GM23338 (cell line): ENCODE measurements at regions not wholly inside any gene's neighbourhood (a gene's known extent, or its start where the extent isn't known, plus 50 kb on each side); places are given as distances from the start of the nearest gene placed in this dataset.

Experiments
- ATAC-seq: fragments of 200-7000 bp; cut with Tn5 transposase; 3 replicates; pipeline ENCODE4 v1.9.1; 2020
- DNase-seq: peaks from one replicate; pipeline ENCODE4 v3.0.0-alpha.2; 2015; ENCODE audit warnings: low spot score
- H2AFZ ChIP-seq: fragments of 200-600 bp; sonication (generic); 2 replicates; pipeline ENCODE4 v1.8.0; 2016; ENCODE audit warnings: antibody characterized with exemption, mild to moderate bottlenecking, moderate library complexity
- H3F3A ChIP-seq: fragments of 200-600 bp; sonication (generic); replicated peaks from 2 replicates; pipeline ENCODE4 v1.8.0; 2017; ENCODE audit warnings: antibody characterized with exemption, mixed run types, low read depth
- H3K27ac ChIP-seq: fragments of 200-600 bp; sonication (generic); 2 replicates; pipeline ENCODE4 v1.6.1; 2016; ENCODE audit warnings: low read depth
- H3K27me3 ChIP-seq: fragments of 200-600 bp; sonication (generic); 2 replicates; pipeline ENCODE4 v1.8.0; 2016; ENCODE audit warnings: mild to moderate bottlenecking, mixed run types, moderate library complexity; ENCODE audit not compliant: insufficient read depth
- H3K36me3 ChIP-seq: fragments of 200-600 bp; sonication (generic); 2 replicates; pipeline ENCODE4 v1.8.0; 2016; ENCODE audit warnings: mild to moderate bottlenecking; ENCODE audit not compliant: insufficient read depth
- H3K4me1 ChIP-seq: fragments of 200-600 bp; sonication (generic); 2 replicates; pipeline ENCODE4 v1.8.0; 2016; ENCODE audit warnings: mild to moderate bottlenecking, moderate library complexity; ENCODE audit not compliant: insufficient read depth
- H3K4me2 ChIP-seq: fragments of 200-600 bp; sonication (generic); 2 replicates; pipeline ENCODE4 v1.7.1; 2017; ENCODE audit warnings: mixed run types
- H3K4me3 ChIP-seq: fragments of 200-600 bp; sonication (generic); 2 replicates; pipeline ENCODE4 v1.6.1; 2016; ENCODE audit warnings: mixed run types
- H3K79me2 ChIP-seq: fragments of 200-600 bp; sonication (generic); replicated peaks from 2 replicates; pipeline ENCODE4 v1.8.0; 2017; ENCODE audit warnings: mild to moderate bottlenecking; ENCODE audit not compliant: insufficient read depth
- H3K9me2 ChIP-seq: fragments of 200-600 bp; sonication (generic); 2 replicates; pipeline ENCODE4 v1.8.0; 2017; ENCODE audit not compliant: insufficient read depth
- H4K20me1 ChIP-seq: fragments of 200-600 bp; sonication (generic); replicated peaks from 2 replicates; pipeline ENCODE4 v1.8.0; 2017; ENCODE audit warnings: mild to moderate bottlenecking; ENCODE audit not compliant: insufficient read depth
- H3K27ac Mint-ChIP-seq: 2 replicates; pipeline ENCODE4 v1.8.0; 2020; ENCODE audit warnings: inconsistent platforms, mild to moderate bottlenecking, moderate library complexity, mixed read lengths
- H3K27me3 Mint-ChIP-seq: 3 replicates; pipeline ENCODE4 v1.8.0; 2022; ENCODE audit warnings: low read depth, mild to moderate bottlenecking, moderate library complexity, mixed read lengths, inconsistent platforms; ENCODE audit not compliant: insufficient read depth, poor library complexity
- H3K36me3 Mint-ChIP-seq: 3 replicates; pipeline ENCODE4 v1.8.0; 2021; ENCODE audit warnings: low read depth, mild to moderate bottlenecking, inconsistent platforms, moderate library complexity, mixed read lengths
- H3K4me1 Mint-ChIP-seq: 3 replicates; pipeline ENCODE4 v1.8.0; 2020; ENCODE audit warnings: mild to moderate bottlenecking, inconsistent platforms, mixed read lengths
- H3K4me3 Mint-ChIP-seq: 3 replicates; pipeline ENCODE4 v1.8.0; 2021; ENCODE audit warnings: moderate library complexity, mild to moderate bottlenecking, inconsistent platforms, mixed read lengths
- H3K9me3 Mint-ChIP-seq: 3 replicates; pipeline ENCODE4 v1.8.0; 2020; ENCODE audit warnings: moderate library complexity, mild to moderate bottlenecking, inconsistent platforms, mixed read lengths
- CREB1 ChIP-seq: fragments of 250-450 bp; sonication (Bioruptor Pico); IDR thresholded peaks from 2 replicates; pipeline ENCODE4 v1.5.0; 2020; ENCODE audit warnings: low read depth, mild to moderate bottlenecking, moderate library complexity
- EZH2 ChIP-seq: fragments of 200-600 bp; sonication (generic); IDR thresholded peaks from one replicate; pipeline ENCODE4 v1.8.0; 2017; ENCODE audit warnings: antibody characterized with exemption, mild to moderate bottlenecking, low read depth; ENCODE audit not compliant: unreplicated experiment
- EZH2phosphoT487 ChIP-seq: fragments of 200-600 bp; sonication (generic); IDR thresholded peaks from one replicate; pipeline ENCODE4 v1.8.1; 2018; ENCODE audit warnings: antibody characterized with exemption; ENCODE audit not compliant: unreplicated experiment
- POLR2AphosphoS5 ChIP-seq: IDR thresholded peaks from 2 replicates; pipeline ENCODE4 v1.6.1; 2016; ENCODE audit warnings: antibody characterized with exemption, low read depth
- STAT1 ChIP-seq: IDR thresholded peaks from one replicate; pipeline ENCODE4 v1.6.1; 2016; ENCODE audit warnings: antibody characterized with exemption; ENCODE audit not compliant: unreplicated experiment
- ZNF331 ChIP-seq: fragments of 250-450 bp; sonication (Bioruptor Pico); IDR thresholded peaks from 2 replicates; pipeline ENCODE4 v1.5.0; 2020; ENCODE audit warnings: low read depth, mild to moderate bottlenecking, moderate library complexity
- TF ChIP-seq, protein P1 (sequence below): fragments of 250-450 bp; sonication (Bioruptor Pico); IDR thresholded peaks from 2 replicates; pipeline ENCODE4 v1.5.0; 2020; ENCODE audit warnings: mild to moderate bottlenecking, moderate library complexity
- TF ChIP-seq, protein P2 (sequence below): IDR thresholded peaks from 2 replicates; pipeline ENCODE4 v1.6.1; 2016; ENCODE audit warnings: antibody characterized with exemption
- TF ChIP-seq, protein P3 (sequence below): IDR thresholded peaks from one replicate; pipeline ENCODE4 v1.6.1; 2018; ENCODE audit warnings: antibody characterized with exemption; ENCODE audit not compliant: unreplicated experiment
- TF ChIP-seq, protein P4 (sequence below), 2 experiments: fragments of 200-600 bp in 1 of 2; sonication (generic) in 1 of 2; conservative IDR thresholded peaks; 2 replicates each; pipeline versions ENCODE4 v1.5.1 to v1.6.1; 2016 to 2017; ENCODE audit warnings: antibody characterized with exemption in 2 of 2, low read depth in 2 of 2, mild to moderate bottlenecking in 2 of 2, moderate library complexity in 1 of 2

DNA sequence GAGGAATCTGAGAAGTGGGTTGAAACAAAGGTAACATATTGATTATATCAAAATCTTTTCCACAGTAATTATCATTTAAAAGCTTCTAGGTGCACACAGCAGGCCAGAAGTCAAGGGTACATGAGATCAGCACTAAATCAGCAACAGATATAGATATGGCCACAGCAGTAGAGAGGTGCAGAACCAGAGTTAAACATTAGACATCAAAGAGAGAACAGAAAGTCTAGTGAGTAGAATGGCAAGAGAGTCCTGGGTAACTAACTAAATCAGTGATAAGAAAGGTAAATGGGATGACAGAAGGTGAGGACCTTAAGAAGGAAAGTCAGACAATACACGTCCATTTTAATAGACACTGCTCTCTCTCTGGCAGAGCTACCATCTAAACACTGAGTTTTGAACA lies 119.5 kb upstream of the GRIA4 start:
- H3K27ac ChIP-seq: no peak overlapping the region
- H3K4me3 Mint-ChIP-seq: no peak overlapping the region
- no peaks in the 10 kb centered on the region for H3K27me3 Mint-ChIP-seq
- no peaks in the 10 kb centered on the region for H3K36me3 ChIP-seq
- no peak overlapping the region for H3K4me3 ChIP-seq
- H3K9me3 Mint-ChIP-seq: no peaks in the 10 kb centered on the region
- DNase-seq: no peak
- H3K4me1 Mint-ChIP-seq: peaks cover 17% of the 10 kb centered on the region; the same call in 2 of the 3 replicates
- no peak for TF ChIP-seq ZNF331
- no peak for TF ChIP-seq EZH2
- TF ChIP-seq POLR2AphosphoS5: no peak
- no peak for TF ChIP-seq EZH2phosphoT487
- TF ChIP-seq, protein P1, sequence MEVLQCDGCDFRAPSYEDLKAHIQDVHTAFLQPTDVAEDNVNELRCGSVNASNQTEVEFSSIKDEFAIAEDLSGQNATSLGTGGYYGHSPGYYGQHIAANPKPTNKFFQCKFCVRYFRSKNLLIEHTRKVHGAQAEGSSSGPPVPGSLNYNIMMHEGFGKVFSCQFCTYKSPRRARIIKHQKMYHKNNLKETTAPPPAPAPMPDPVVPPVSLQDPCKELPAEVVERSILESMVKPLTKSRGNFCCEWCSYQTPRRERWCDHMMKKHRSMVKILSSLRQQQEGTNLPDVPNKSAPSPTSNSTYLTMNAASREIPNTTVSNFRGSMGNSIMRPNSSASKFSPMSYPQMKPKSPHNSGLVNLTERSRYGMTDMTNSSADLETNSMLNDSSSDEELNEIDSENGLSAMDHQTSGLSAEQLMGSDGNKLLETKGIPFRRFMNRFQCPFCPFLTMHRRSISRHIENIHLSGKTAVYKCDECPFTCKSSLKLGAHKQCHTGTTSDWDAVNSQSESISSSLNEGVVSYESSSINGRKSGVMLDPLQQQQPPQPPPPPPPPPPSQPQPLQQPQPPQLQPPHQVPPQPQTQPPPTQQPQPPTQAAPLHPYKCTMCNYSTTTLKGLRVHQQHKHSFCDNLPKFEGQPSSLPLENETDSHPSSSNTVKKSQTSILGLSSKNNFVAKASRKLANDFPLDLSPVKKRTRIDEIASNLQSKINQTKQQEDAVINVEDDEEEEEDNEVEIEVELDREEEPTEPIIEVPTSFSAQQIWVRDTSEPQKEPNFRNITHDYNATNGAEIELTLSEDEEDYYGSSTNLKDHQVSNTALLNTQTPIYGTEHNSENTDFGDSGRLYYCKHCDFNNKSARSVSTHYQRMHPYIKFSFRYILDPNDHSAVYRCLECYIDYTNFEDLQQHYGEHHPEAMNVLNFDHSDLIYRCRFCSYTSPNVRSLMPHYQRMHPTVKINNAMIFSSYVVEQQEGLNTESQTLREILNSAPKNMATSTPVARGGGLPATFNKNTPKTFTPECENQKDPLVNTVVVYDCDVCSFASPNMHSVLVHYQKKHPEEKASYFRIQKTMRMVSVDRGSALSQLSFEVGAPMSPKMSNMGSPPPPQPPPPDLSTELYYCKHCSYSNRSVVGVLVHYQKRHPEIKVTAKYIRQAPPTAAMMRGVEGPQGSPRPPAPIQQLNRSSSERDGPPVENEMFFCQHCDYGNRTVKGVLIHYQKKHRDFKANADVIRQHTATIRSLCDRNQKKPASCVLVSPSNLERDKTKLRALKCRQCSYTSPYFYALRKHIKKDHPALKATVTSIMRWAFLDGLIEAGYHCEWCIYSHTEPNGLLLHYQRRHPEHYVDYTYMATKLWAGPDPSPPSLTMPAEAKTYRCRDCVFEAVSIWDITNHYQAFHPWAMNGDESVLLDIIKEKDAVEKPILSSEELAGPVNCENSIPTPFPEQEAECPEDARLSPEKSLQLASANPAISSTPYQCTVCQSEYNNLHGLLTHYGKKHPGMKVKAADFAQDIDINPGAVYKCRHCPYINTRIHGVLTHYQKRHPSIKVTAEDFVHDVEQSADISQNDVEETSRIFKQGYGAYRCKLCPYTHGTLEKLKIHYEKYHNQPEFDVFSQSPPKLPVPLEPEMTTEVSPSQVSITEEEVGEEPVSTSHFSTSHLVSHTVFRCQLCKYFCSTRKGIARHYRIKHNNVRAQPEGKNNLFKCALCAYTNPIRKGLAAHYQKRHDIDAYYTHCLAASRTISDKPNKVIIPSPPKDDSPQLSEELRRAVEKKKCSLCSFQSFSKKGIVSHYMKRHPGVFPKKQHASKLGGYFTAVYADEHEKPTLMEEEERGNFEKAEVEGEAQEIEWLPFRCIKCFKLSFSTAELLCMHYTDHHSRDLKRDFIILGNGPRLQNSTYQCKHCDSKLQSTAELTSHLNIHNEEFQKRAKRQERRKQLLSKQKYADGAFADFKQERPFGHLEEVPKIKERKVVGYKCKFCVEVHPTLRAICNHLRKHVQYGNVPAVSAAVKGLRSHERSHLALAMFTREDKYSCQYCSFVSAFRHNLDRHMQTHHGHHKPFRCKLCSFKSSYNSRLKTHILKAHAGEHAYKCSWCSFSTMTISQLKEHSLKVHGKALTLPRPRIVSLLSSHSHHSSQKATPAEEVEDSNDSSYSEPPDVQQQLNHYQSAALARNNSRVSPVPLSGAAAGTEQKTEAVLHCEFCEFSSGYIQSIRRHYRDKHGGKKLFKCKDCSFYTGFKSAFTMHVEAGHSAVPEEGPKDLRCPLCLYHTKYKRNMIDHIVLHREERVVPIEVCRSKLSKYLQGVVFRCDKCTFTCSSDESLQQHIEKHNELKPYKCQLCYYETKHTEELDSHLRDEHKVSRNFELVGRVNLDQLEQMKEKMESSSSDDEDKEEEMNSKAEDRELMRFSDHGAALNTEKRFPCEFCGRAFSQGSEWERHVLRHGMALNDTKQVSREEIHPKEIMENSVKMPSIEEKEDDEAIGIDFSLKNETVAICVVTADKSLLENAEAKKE (CRISPR knock-in tag): no peak
- TF ChIP-seq CREB1 (CRISPR knock-in tag): no peak
- TF ChIP-seq STAT1: no peak
- TF ChIP-seq, protein P2, sequence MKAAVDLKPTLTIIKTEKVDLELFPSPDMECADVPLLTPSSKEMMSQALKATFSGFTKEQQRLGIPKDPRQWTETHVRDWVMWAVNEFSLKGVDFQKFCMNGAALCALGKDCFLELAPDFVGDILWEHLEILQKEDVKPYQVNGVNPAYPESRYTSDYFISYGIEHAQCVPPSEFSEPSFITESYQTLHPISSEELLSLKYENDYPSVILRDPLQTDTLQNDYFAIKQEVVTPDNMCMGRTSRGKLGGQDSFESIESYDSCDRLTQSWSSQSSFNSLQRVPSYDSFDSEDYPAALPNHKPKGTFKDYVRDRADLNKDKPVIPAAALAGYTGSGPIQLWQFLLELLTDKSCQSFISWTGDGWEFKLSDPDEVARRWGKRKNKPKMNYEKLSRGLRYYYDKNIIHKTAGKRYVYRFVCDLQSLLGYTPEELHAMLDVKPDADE: no peak
- TF ChIP-seq, protein P3, sequence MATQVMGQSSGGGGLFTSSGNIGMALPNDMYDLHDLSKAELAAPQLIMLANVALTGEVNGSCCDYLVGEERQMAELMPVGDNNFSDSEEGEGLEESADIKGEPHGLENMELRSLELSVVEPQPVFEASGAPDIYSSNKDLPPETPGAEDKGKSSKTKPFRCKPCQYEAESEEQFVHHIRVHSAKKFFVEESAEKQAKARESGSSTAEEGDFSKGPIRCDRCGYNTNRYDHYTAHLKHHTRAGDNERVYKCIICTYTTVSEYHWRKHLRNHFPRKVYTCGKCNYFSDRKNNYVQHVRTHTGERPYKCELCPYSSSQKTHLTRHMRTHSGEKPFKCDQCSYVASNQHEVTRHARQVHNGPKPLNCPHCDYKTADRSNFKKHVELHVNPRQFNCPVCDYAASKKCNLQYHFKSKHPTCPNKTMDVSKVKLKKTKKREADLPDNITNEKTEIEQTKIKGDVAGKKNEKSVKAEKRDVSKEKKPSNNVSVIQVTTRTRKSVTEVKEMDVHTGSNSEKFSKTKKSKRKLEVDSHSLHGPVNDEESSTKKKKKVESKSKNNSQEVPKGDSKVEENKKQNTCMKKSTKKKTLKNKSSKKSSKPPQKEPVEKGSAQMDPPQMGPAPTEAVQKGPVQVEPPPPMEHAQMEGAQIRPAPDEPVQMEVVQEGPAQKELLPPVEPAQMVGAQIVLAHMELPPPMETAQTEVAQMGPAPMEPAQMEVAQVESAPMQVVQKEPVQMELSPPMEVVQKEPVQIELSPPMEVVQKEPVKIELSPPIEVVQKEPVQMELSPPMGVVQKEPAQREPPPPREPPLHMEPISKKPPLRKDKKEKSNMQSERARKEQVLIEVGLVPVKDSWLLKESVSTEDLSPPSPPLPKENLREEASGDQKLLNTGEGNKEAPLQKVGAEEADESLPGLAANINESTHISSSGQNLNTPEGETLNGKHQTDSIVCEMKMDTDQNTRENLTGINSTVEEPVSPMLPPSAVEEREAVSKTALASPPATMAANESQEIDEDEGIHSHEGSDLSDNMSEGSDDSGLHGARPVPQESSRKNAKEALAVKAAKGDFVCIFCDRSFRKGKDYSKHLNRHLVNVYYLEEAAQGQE: no peak
- TF ChIP-seq, protein P4, sequence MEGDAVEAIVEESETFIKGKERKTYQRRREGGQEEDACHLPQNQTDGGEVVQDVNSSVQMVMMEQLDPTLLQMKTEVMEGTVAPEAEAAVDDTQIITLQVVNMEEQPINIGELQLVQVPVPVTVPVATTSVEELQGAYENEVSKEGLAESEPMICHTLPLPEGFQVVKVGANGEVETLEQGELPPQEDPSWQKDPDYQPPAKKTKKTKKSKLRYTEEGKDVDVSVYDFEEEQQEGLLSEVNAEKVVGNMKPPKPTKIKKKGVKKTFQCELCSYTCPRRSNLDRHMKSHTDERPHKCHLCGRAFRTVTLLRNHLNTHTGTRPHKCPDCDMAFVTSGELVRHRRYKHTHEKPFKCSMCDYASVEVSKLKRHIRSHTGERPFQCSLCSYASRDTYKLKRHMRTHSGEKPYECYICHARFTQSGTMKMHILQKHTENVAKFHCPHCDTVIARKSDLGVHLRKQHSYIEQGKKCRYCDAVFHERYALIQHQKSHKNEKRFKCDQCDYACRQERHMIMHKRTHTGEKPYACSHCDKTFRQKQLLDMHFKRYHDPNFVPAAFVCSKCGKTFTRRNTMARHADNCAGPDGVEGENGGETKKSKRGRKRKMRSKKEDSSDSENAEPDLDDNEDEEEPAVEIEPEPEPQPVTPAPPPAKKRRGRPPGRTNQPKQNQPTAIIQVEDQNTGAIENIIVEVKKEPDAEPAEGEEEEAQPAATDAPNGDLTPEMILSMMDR (conservative IDR thresholded peaks at IDR 0.05; ENCODE audit: low read depth in 2 of 2): no peak
- H3K27ac Mint-ChIP-seq: no peak overlapping the region
- no peaks in the 10 kb centered on the region for H3F3A ChIP-seq
- H3K27me3 ChIP-seq: no peaks in the 10 kb centered on the region
- no peaks in the 10 kb centered on the region for H3K9me2 ChIP-seq
- H2AFZ ChIP-seq: no peak overlapping the region
- no peaks in the 10 kb centered on the region for H3K79me2 ChIP-seq
- no peak overlapping the region for H3K4me2 ChIP-seq
- no peak for ATAC-seq
- H4K20me1 ChIP-seq: no peaks in the 10 kb centered on the region
- no peaks in the 10 kb centered on the region for H3K36me3 Mint-ChIP-seq
- H3K4me1 ChIP-seq: no peaks in the 10 kb centered on the region
